ENCODE measurements at regions not wholly inside any gene's neighbourhood (a gene's known extent, or its start where the extent isn't known, plus 50 kb on each side); places are given as distances from the start of the nearest gene placed in this dataset.

GRCh38 chr4:141909541-141909940, 273.2 kb downstream of the IL15 start:
- TF ChIP-seq CTCF (IDR thresholded peaks at IDR 0.05) (no peak), POLR2A (IDR thresholded peaks at IDR 0.05) (no peak)

All from right lobe of liver (tissue), 4 donors.